HEK293T (cell line): ENCODE measurements at regions not wholly inside any gene's neighbourhood (a gene's known extent, or its start where the extent isn't known, plus 50 kb on each side); places are given as distances from the start of the nearest gene placed in this dataset.

Experiments used
- CTCF ChIA-PET: fragments of 350-600 bp; formaldehyde crosslinking; extraction: SDS; loops from one replicate; lab custom pipeline; 2021; ENCODE audit warnings: antibody characterized with exemption, inconsistent platforms; lab: Yijun Ruan, JAX
- POLR2A ChIA-PET: fragments of 350-600 bp; formaldehyde crosslinking; extraction: SDS; loops from one replicate; lab custom pipeline; 2020; ENCODE audit warnings: antibody characterized with exemption, inconsistent platforms; lab: Yijun Ruan, JAX
- DNase-seq: peaks from one replicate; pipeline ENCODE4 v3.0.0; 2012; ENCODE audit warnings: mixed read lengths; ENCODE audit errors: extremely low spot score
- ARNT ChIP-seq: fragments of 450-650 bp; IDR thresholded peaks from 2 replicates; pipeline ENCODE4 v1.6.1; 2017; ENCODE audit warnings: mild to moderate bottlenecking
- BHLHE40 ChIP-seq: fragments of 450-650 bp; IDR thresholded peaks from 2 replicates; pipeline ENCODE4 v1.6.1; 2016; ENCODE audit warnings: mild to moderate bottlenecking, moderate library complexity, borderline replicate concordance
- CTBP1 ChIP-seq: fragments of 450-650 bp; IDR thresholded peaks from 2 replicates; pipeline ENCODE4 v1.6.1; 2016; ENCODE audit warnings: borderline replicate concordance
- ELF4 ChIP-seq: fragments of 450-650 bp; IDR thresholded peaks from 2 replicates; pipeline ENCODE4 v1.6.1; 2017; ENCODE audit warnings: antibody characterized with exemption
- FOXA1 ChIP-seq: fragments of 450-650 bp; IDR thresholded peaks from 2 replicates; pipeline ENCODE4 v1.6.1; 2016; ENCODE audit warnings: mild to moderate bottlenecking
- FOXK2 ChIP-seq: fragments of 450-650 bp; IDR thresholded peaks from 2 replicates; pipeline ENCODE4 v1.6.1; 2016; ENCODE audit warnings: mild to moderate bottlenecking
- FOXM1 ChIP-seq: fragments of 450-650 bp; IDR thresholded peaks from 2 replicates; pipeline ENCODE4 v1.6.1; 2017; ENCODE audit warnings: mild to moderate bottlenecking, borderline replicate concordance
- HDGF ChIP-seq: fragments of 450-650 bp; IDR thresholded peaks from 2 replicates; pipeline ENCODE4 v1.6.1; 2017; ENCODE audit warnings: antibody characterized with exemption, borderline replicate concordance
- L3MBTL2 ChIP-seq: fragments of 450-650 bp; conservative IDR thresholded peaks from 2 replicates; pipeline ENCODE4 v1.6.1; 2016; ENCODE audit warnings: mild to moderate bottlenecking
- LEF1 ChIP-seq: fragments of 450-650 bp; IDR thresholded peaks from 2 replicates; pipeline ENCODE4 v1.6.1; 2017; ENCODE audit warnings: mild to moderate bottlenecking, borderline replicate concordance
- NFRKB ChIP-seq: fragments of 450-650 bp; IDR thresholded peaks from 2 replicates; pipeline ENCODE4 v1.6.1; 2016; ENCODE audit warnings: mild to moderate bottlenecking, moderate library complexity
- PKNOX1 ChIP-seq: fragments of 450-650 bp; IDR thresholded peaks from 2 replicates; pipeline ENCODE4 v1.6.1; 2016
- SP1 ChIP-seq: fragments of 450-650 bp; IDR thresholded peaks from 2 replicates; pipeline ENCODE4 v1.6.1; 2017
- SUZ12 ChIP-seq: fragments of 450-650 bp; IDR thresholded peaks from 2 replicates; pipeline ENCODE4 v1.6.1; 2016; ENCODE audit warnings: mild to moderate bottlenecking
- TARDBP ChIP-seq: fragments of 450-650 bp; IDR thresholded peaks from 2 replicates; pipeline ENCODE4 v1.6.1; 2016
- ZNF384 ChIP-seq: fragments of 450-650 bp; IDR thresholded peaks from 2 replicates; pipeline ENCODE4 v1.6.1; 2016

GRCh38 chr2:186195696-186196095 is 290.4 kb upstream of the ZC3H15 start:
- DNase-seq: no peak
- TF ChIP-seq FOXM1: no peak
- TF ChIP-seq ZNF384: no peak
- TF ChIP-seq NFRKB: no peak
- no peak for TF ChIP-seq TARDBP
- TF ChIP-seq LEF1: no peak
- no peak for TF ChIP-seq ELF4
- no peak for TF ChIP-seq HDGF
- TF ChIP-seq BHLHE40: no peak
- TF ChIP-seq CTBP1: no peak
- TF ChIP-seq ARNT: no peak
- no peak for TF ChIP-seq L3MBTL2
- TF ChIP-seq FOXK2: no peak
- TF ChIP-seq PKNOX1: no peak
- no peak for TF ChIP-seq SUZ12
- no peak for TF ChIP-seq FOXA1
- ChIA-PET POLR2A (no interaction called here), CTCF (no interaction called here)

- TF ChIP-seq CTBP1 (no peak), L3MBTL2 (no peak), TARDBP (no peak), ELF4 (no peak), FOXM1 (no peak), NFRKB (no peak), ZNF384 (no peak), ARNT (no peak), SP1 (no peak), FOXA1 (no peak), HDGF (no peak), BHLHE40 (no peak), LEF1 (no peak), FOXK2 (no peak), PKNOX1 (no peak), SUZ12 (no peak)
- no peak for DNase-seq
- POLR2A ChIA-PET: no interaction called here
- CTCF ChIA-PET: no interaction called here
These were observed 288.1 kb upstream of the ZC3H15 start for GRCh38 chr2:186197955-186198354.

- no peak for DNase-seq
- no peak for TF ChIP-seq NFRKB
- TF ChIP-seq HDGF: no peak
- ChIA-PET POLR2A (no interaction called here), CTCF (no interaction called here)
These were observed 287.0 kb upstream of the ZC3H15 start for GRCh38 chr2:186199029-186199428.

GRCh38 chr2:186201371-186201770 is 284.7 kb upstream of the ZC3H15 start:
- TF ChIP-seq FOXM1: no peak
- no peak for TF ChIP-seq HDGF
- no peak for TF ChIP-seq SUZ12
- TF ChIP-seq LEF1: no peak
- no peak for TF ChIP-seq TARDBP
- no peak for TF ChIP-seq CTBP1
- TF ChIP-seq NFRKB: no peak
- no peak for TF ChIP-seq ARNT
- TF ChIP-seq SP1: no peak
- no peak for TF ChIP-seq ELF4
- no peak for TF ChIP-seq PKNOX1
- TF ChIP-seq BHLHE40: no peak
- no peak for TF ChIP-seq L3MBTL2
- TF ChIP-seq FOXK2: no peak
- TF ChIP-seq FOXA1: no peak
- no peak for TF ChIP-seq ZNF384
- POLR2A ChIA-PET: no interaction called here
- CTCF ChIA-PET: no interaction called here
- no peak for DNase-seq

DNA sequence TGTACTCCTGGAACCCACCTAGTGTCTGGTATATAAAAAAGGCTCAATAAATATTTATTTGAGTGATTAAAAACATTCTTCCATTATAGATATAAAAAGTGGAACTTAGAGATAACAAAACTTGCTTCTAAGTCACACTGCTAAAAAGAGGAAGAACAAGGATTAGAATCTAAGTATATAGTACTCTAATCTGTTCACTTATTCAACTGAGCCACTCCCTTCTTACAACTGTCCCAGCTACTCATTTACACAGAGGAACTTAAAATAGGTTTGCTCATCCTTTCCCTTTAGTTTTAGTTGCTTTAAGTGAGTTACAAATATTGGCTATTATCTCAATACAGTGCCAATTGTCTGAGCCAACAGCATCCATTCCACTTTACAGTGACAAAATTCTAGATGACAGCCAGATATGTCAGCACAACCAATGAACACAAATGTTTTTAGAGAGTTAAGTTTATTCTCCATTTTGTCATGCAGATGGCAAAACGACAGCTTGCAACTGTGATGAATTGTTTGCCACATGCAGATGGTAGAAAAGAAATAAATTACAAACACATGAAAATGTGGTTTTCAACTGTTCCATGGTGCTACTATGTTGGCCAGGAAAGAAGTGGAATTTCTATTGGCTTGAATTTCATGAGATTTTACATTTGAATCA is 280.7 kb upstream of the ZC3H15 start:
- no peak for DNase-seq
- ChIA-PET CTCF (interaction anchor here (0.7 kb wide), 1 partner anchor 56 kb away, joined by 4 read pairs; no protein-coding TSS in a partner anchor), POLR2A (no interaction called here)
- TF ChIP-seq LEF1: no peak

GRCh38 chr2:186209532-186209931 is 276.5 kb upstream of the ZC3H15 start:
- ChIA-PET POLR2A (no interaction called here), CTCF (no interaction called here)
- TF ChIP-seq ZNF384 (no peak), L3MBTL2 (no peak), FOXA1 (no peak), HDGF (no peak)
- DNase-seq: no peak

GRCh38 chr2:186220409-186220808 is 265.7 kb upstream of the ZC3H15 start:
- POLR2A ChIA-PET: no interaction called here
- TF ChIP-seq L3MBTL2 (no peak), SP1 (no peak), ARNT (no peak), FOXA1 (no peak), BHLHE40 (no peak), CTBP1 (no peak), PKNOX1 (no peak), LEF1 (no peak), TARDBP (no peak), FOXK2 (no peak), NFRKB (no peak), ELF4 (no peak), ZNF384 (no peak), FOXM1 (no peak), SUZ12 (no peak), HDGF (no peak)
- no peak for DNase-seq
- CTCF ChIA-PET: no interaction called here
